Uterus (tissue), 2 donors: ENCODE measurements at regions not wholly inside any gene's neighbourhood (a gene's known extent, or its start where the extent isn't known, plus 50 kb on each side); places are given as distances from the start of the nearest gene placed in this dataset.

Source experiments
- CTCF ChIP-seq, 4 experiments: fragments of 200-600 bp in 2 of 4; fragments of 450-650 bp in 2 of 4; sonication (generic) in 2 of 4; IDR thresholded peaks; one replicate each; pipeline ENCODE4 v1.5.1; 2016 to 2019; ENCODE audit warnings: antibody characterized with exemption in 4 of 4, mild to moderate bottlenecking in 2 of 4, moderate library complexity in 1 of 4
- POLR2A ChIP-seq, 2 donors: fragments of 450-650 bp; IDR thresholded peaks; one replicate each; pipeline ENCODE4 v1.6.1; 2016; ENCODE audit warnings: antibody characterized with exemption in 2 of 2, mild to moderate bottlenecking in 1 of 2, moderate library complexity in 1 of 2

DNA sequence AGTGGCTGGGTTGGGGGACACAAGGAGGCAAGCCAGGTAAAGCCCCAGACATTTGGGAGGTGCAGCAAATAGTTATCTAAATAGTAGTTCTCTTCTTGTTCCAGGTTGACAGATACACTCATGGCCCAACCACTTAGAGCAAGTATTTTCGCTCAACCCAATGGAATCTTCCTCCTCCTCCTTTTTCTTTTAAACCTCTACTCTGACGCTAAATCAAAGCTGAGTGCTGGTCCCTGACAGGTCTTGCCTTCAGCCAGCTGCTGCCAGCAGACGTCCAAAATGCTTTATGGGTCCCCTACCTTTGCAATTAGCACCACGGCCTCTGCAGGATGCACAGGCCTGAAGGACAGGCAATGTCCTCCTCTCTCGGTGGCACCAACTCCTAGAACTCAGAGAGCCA lies 558.5 kb downstream of the MIAT start:
- TF ChIP-seq CTCF (IDR thresholded peaks at IDR 0.05) (no peak), POLR2A (IDR thresholded peaks at IDR 0.05) (no peak)
